ENCODE measurements at regions not wholly inside any gene's neighbourhood (a gene's known extent, or its start where the extent isn't known, plus 50 kb on each side); places are given as distances from the start of the nearest gene placed in this dataset.

GRCh38 chr12:118467641-118468305 lies 91.4 kb downstream of the SUDS3 start:
- no peak overlapping the region for H3K4me3 ChIP-seq
- no peaks in the 10 kb centered on the region for H3K9me3 ChIP-seq (replicated peaks in 1 of 3)
- no peaks in the 10 kb centered on the region for H3K36me3 ChIP-seq (replicated peaks in 1 of 2)
- intact Hi-C loops (cut with DNase I) = no loop called here
- WGBS, 4 donors = 88 to 97% (median 92%) methylated on average over 3 of the region's 3 CpGs
- no peaks in the 10 kb centered on the region for H3K27me3 ChIP-seq
- DNase-seq = no peak
- H3K4me1 ChIP-seq (replicated peaks in 1 of 2) = no peaks in the 10 kb centered on the region
- no peak overlapping the region for H3K27ac ChIP-seq
- TF ChIP-seq POLR2A (IDR thresholded peaks at IDR 0.05) (no peak), CTCF (IDR thresholded peaks at IDR 0.05) (no peak)

GRCh38 chr12:118472940-118473339 lies 96.6 kb downstream of the SUDS3 start:
- intact Hi-C loops (cut with DNase I) = no loop called here
- Histone ChIP-seq H3K4me3 (no peak overlapping the region), H3K36me3 (replicated peaks in 1 of 2) (no peaks in the 10 kb centered on the region), H3K4me1 (replicated peaks in 1 of 2) (no peaks in the 10 kb centered on the region), H3K27ac (no peak overlapping the region), H3K27me3 (no peaks in the 10 kb centered on the region), H3K9me3 (replicated peaks in 1 of 3) (no peaks in the 10 kb centered on the region)
- DNase-seq = no peak
- WGBS, 4 donors = 85 to 95% (median 89%) methylated on average over 1 of the region's 1 CpG
- TF ChIP-seq CTCF (IDR thresholded peaks at IDR 0.05) (no peak), POLR2A (IDR thresholded peaks at IDR 0.05) (no peak)

GRCh38 chr12:118480235-118480634 lies 103.9 kb downstream of the SUDS3 start:
- intact Hi-C loops (cut with DNase I) = no loop called here
- Histone ChIP-seq H3K27ac (peak overlapping the region in 1 of 5 donors; percentile 72), H3K4me3 (no peak overlapping the region), H3K4me1 (replicated peaks in 1 of 2) (no peaks in the 10 kb centered on the region), H3K9me3 (replicated peaks in 1 of 3) (no peaks in the 10 kb centered on the region), H3K27me3 (no peaks in the 10 kb centered on the region), H3K36me3 (replicated peaks in 1 of 2) (no peaks in the 10 kb centered on the region)
- TF ChIP-seq POLR2A (IDR thresholded peaks at IDR 0.05) (no peak), CTCF (IDR thresholded peaks at IDR 0.05) (no peak)
- 56 to 70% (median 61%) methylated on average over 4 of the region's 4 CpGs for WGBS, 4 donors
- DNase-seq = no peak

- no peak for DNase-seq
- Histone ChIP-seq H3K9me3 (replicated peaks in 1 of 3) (no peaks in the 10 kb centered on the region), H3K36me3 (replicated peaks in 1 of 2) (no peaks in the 10 kb centered on the region), H3K27me3 (no peaks in the 10 kb centered on the region), H3K27ac (peak overlapping the region in 1 of 5 donors; percentile 55), H3K4me3 (no peak overlapping the region), H3K4me1 (replicated peaks in 1 of 2) (no peaks in the 10 kb centered on the region)
- TF ChIP-seq CTCF (IDR thresholded peaks at IDR 0.05) = no peak
- WGBS, 4 donors = 50 to 66% (median 59%) methylated on average over 2 of the region's 2 CpGs
- intact Hi-C loops (cut with DNase I) = no loop called here
These were observed 111.7 kb downstream of the SUDS3 start for GRCh38 chr12:118488034-118488433.
